Skin epidermis (tissue), 12 donors: ENCODE measurements at regions not wholly inside any gene's neighbourhood (a gene's known extent, or its start where the extent isn't known, plus 50 kb on each side); places are given as distances from the start of the nearest gene placed in this dataset.

Experiments used
- H3K27ac ChIP-seq, 21 experiments: fragments of 200-600 bp; sonication (generic) in 11 of 21; one replicate each; pipeline ENCODE4 v1.5.0; 2020; ENCODE audit warnings: mild to moderate bottlenecking in 3 of 21, inconsistent platforms in 2 of 21, moderate library complexity in 2 of 21
- H3K4me3 ChIP-seq, 7 experiments: fragments of 200-600 bp; sonication (generic) in 2 of 7; one replicate each; pipeline ENCODE4 v1.5.0; 2020; ENCODE audit warnings: inconsistent platforms in 2 of 7, mild to moderate bottlenecking in 2 of 7, moderate library complexity in 1 of 7

DNA sequence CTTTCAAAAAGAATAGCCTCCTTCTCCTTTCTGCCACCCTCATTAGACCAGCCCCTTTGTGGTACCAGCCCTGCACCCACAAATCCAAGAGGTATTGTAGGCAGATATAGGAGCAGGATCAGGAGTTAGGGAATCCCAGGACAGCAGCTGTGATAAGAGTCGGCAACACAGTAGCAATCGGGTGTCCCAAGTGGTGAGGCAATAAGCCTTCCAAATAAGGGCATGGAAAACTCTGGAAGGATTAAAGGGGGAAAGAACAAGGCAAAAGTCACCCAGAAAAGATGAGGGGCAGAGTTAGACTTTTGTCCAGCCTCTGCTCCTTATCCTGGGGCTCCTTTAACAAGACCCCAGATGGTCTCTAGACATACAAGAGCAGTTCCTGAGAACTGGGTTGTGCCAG is 204.2 kb downstream of the TBX5 start:
- Histone ChIP-seq H3K4me3 (no peak overlapping the region), H3K27ac (no peak overlapping the region)

DNA sequence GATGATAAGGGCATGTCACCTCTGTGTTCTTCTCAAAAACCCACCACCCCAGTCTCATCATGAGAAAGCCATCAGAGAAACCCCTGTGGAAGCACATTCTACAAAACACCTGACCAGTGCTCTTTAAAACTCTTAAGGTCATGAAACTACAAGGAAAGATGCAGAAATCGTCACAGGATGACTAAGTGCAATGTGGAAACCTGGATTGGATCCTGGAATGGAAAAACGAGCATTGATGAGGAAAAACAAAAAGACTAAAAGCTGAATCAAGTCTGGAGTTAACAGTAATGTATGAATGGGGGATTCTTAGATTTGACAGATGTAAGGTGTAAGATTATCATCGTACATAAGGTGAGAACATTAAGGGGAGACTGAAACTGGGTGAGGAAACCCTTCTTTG is 211.0 kb downstream of the TBX5 start:
- Histone ChIP-seq H3K4me3 (no peak overlapping the region), H3K27ac (no peak overlapping the region)

DNA sequence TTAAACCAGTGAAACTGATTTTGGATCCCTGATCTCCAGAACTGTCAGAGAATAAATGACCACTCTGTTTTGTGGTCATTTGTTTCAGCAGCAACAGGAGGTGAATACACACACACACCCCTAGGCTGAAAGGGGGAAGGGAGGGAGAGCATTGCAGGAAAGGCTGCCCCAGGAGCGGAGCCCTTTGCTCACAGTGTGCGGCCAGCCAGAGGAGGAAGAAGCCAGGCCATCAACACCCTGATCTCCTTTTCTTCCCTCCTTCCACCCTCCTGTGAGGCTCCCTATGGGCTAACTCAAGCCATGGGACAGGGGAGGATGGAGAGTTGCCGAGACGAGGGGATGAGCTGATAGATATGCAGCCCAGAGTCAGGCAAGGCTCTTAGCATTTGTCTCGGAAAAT is 211.9 kb downstream of the TBX5 start:
- H3K4me3 ChIP-seq = no peak overlapping the region
- H3K27ac ChIP-seq = no peak overlapping the region

DNA sequence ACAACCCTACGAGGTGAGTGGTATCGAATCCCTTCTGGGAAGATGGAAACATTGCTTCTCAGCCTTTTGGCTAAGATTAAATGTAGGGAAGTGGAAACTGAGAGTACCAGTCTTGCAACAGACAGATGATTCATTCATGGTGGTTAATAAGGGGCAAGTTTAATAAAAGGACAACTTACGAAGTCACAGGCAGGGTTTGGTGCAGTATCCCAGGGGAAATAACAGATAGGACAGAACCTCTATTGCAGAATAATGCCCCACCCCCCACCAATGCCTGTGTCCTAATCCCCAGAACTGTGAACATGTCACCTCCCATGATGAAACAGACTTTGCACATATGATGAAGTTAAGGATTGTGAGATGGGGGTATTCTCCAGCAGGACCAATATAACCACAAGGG is 212.5 kb downstream of the TBX5 start:
- no peak overlapping the region for H3K27ac ChIP-seq
- H3K4me3 ChIP-seq = no peak overlapping the region

DNA sequence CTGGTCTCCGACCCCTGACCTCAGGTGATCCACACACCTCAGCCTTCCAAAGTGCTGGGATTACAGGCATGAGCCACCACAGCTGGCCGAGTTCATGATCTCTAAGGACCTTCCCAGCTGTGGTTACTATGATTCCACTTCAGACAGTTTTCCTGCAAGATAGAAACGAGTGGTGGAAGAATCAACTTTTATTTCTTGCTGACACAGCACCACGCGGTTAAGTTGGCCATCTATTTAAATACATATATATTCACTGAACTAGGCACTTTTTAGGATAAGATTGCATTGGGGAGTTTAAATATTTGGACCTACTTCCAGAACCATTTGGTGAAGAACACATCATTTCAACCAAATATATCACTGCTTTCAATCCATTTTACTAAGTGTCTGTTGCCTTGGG is 213.4 kb downstream of the TBX5 start:
- no peak overlapping the region for H3K27ac ChIP-seq

DNA sequence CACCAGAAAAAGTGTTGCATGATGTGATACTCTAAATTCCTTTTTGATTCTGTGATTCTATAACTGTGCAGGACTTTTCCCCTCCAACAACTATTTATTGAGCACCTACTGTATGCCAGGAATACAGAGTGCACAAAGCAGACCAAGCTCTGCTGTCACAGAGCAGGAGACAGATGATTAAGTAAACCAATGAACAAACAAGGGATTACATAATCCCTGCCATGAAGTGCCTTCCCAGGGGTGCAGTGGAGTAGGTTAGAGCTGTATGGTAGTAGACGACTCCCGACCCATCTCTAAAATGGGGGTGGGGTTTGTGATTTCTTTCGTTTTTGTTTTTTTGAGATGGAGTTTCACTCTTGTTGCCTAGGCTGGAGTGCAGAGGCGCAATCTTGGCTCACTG is 213.9 kb downstream of the TBX5 start:
- Histone ChIP-seq H3K27ac (no peak overlapping the region), H3K4me3 (no peak overlapping the region)

More for the DNA sequence above, 213.4 kb downstream of the TBX5 start:
- H3K4me3 ChIP-seq = no peak overlapping the region

DNA sequence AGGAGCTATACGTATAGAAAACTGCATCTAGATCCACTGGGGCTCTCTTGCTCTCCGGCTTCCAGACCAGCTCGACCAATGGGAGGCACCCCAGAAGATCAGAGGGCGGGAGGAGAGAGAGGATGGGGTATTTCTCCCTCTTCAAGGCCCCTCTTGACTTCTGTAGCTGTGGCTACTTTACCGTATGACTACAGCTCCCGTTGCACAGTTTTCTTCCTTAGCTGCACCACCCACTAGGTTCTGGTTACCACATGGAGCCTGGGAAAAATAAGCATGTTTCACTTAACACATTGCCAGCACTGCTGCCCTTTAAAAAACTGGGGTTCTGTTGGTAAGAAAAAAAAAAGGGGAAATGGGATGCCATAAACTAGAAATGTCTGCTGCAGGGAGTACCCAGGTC is 214.4 kb downstream of the TBX5 start:
- Histone ChIP-seq H3K27ac (no peak overlapping the region), H3K4me3 (no peak overlapping the region)

DNA sequence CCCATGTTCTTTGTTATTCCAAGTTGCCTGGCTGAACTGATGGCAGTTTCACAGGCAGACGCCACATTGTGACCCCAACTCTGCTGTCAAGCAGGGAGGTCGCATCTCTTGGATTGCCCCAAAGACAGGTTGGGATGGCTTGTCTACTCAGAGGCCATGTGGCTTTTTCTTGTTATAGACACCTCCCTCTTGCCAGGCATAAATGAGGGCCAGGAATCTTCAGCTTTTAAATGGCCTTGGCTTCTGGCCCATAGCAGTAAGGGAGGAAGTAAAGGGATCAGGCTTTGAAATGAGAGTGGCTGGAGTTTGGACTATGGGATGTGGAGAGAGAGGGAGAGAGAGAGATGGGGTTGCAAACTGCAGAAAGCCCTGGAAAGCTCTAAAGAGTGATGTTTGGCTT is 215.0 kb downstream of the TBX5 start:
- Histone ChIP-seq H3K4me3 (no peak overlapping the region), H3K27ac (no peak overlapping the region)

DNA sequence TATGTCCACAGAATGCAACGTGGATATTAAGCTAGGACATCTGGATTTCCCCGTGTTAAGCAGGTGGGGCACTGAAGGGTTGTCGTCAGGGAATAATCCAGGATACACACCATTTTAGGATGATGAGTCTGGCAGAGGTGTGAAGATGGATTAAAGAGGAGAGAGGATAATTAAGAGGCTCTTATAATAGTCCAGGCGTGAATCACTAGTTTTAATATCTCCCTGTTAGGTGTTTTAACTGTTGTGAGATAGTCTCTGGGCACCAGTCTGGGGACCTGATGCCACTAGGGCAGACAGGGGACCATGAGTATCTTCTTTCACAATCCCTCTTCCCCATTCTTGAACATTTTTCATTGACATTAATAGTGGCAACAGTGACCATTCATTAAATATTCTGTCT is 216.7 kb downstream of the TBX5 start:
- H3K4me3 ChIP-seq = no peak overlapping the region
- H3K27ac ChIP-seq = no peak overlapping the region

DNA sequence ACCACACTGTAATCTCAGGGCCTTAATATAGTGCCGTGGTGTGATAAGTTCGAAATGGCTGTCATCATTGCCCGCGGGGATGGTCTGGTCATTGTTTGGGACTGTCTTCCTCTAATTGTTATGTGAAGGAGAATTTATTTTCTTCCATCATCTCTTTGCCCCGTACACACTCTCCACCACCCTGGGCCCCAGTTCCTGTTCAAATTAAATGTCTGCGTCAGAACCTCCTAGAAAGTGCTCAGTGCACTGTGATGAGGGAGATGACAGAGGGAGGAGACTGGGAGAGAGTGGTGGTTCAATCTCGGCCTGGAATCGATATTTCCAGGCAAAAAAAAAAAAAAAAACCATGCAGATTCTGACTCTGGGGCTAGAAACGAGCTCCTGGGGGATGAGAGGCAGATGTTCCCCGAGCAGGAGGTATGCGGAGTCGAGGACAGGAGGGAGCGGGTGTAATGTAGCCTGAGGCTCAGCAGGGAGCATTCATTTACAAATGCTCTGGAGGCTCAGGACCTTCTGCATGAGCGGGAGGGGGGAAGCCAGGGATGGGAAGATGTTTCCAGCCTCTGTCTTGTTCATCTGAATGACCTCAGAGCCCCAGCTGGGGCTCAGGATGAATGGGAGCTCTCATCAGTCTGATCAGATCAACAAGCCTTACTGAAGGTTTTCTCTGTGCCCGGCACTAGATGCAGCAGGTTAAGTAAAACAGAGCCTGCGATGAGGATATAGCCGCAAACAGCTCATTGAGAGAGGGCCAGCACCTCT is 219.5 kb downstream of the TBX5 start:
- Histone ChIP-seq H3K27ac (no peak overlapping the region), H3K4me3 (no peak overlapping the region)

DNA sequence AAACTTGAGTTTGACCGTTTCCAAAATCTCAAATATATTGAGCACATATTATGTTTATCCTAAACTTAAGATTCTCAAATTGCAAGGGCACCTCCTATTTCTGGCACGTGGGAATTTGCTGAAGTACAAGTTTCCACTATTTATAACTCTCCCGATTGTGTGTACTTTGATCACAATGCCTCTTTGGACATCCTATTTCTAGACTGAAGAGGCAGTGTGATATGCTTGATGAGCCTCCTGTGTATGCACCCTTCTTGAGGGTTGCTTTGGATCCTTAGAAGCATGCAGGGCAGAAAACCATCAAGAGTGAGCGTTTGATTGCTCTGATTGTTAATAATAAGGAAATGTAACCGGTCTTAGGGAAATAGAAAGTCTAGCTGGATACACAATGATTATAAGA is 218.9 kb upstream of the RBM19 start:
- H3K27ac ChIP-seq = no peak overlapping the region
- no peak overlapping the region for H3K4me3 ChIP-seq

DNA sequence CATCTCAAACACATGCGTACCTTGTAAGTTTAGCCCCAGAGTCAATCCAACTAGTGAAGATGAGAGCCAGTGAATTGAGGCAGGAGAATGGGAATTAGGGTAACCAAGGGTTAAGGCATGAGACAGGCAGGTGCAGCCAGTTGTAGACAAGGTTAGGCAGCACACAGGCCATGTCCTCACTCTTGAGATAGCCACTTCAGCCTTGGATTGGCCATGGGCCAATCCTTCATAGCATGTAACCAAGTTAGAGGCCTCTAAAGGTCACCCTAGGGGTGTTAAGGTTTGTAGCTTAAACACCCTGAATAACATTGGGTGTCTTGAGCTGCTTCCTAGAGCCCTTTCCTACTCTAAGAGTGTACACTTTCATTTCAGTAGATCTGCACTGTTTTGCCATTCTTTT is 208.2 kb upstream of the RBM19 start:
- no peak overlapping the region for H3K4me3 ChIP-seq
- no peak overlapping the region for H3K27ac ChIP-seq

DNA sequence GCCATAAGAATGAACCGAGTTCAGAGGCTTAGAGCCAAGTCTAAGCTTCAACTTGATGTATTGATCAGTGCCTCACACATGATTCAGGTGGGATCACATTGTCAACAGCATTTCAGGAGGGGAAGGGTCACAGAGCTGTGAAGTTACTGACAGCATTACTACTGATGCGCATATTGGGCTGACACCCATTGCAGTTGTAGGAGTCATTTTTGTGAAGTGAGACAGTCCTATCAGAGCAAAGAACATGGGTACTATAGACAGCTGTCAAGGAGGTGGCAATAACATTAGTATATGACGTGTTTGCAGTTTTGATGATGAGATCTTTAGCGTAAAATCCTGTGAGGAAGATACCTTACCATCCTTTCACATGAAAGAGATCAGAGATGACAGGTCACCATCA is 206.0 kb upstream of the RBM19 start:
- Histone ChIP-seq H3K4me3 (no peak overlapping the region), H3K27ac (no peak overlapping the region)

DNA sequence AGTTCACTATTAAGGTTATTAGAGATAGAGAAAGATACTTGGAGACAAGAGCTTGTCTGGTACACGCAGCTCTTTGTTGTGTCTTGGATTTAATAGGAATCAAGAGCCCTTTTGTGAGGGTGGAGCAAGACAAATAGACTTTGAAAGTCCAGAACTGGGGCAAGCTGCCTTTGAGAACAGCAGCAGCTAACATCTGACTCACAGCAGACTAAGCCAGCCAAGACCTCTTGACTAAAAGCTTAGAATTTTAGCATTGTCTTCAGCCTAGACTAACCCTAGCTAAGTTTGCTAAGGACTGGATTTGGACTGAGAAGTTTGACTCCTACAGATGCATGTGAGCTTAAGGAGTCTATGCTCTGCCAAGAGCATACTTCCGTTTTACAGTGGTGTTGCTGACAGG is 201.9 kb upstream of the RBM19 start:
- no peak overlapping the region for H3K27ac ChIP-seq
- H3K4me3 ChIP-seq = no peak overlapping the region

DNA sequence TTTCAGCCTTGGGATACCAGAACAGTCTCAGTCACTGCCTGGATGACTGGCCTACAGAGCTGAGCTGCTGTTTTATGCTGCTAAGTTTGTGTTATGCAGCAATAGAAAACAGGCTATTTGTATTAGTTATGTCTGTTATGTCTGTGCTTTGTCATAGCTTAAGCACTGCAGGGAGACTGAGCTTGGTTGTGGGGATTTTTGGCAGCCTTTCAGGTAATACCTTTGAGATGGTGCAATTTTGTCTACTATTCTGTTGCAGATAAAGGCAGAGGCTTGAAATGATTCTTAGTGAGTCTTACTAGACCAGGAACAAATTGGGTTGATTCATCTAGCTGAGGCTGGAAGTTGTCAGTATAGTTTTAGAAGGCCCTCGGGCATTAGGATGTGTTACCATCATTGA is 201.3 kb upstream of the RBM19 start:
- H3K4me3 ChIP-seq = no peak overlapping the region
- no peak overlapping the region for H3K27ac ChIP-seq

DNA sequence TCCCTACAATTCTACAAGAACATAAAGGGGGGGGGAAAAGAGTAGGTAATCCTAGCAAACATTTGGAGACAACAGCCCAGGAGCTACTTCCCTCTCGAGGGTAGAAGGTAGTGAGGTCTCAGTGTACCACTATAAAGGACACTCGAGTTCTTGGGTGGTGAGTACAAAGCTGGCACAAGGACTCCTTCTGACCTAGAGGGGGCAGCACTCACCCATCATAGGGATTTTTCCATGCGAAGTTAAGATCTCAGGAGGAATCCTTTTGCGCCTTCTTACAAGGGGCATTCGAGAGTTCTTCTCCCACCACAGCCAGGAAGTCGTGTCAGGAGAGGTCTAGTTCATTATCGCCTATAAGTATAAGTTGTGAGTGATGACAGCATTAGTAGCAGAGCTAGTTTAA is 200.2 kb upstream of the RBM19 start:
- no peak overlapping the region for H3K27ac ChIP-seq
- no peak overlapping the region for H3K4me3 ChIP-seq

DNA sequence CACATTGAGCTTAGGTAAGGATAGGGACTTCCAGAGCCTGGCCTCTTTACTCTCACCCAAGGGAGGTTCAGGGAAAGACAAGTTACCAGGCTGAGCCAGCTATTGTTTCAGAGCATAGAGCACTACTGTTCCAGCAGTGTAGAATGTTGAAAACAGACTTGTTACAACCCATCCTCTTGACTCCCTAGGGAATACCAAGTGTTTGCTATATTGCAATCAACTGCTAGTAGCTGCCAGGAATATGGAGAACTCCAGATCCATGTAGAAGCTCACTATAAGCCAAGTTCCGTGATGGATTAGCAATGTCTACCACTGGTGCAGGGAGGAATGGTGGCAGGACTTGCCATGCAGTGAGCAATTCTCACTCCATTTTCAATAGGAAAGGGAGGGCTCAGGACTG is 199.8 kb upstream of the RBM19 start:
- Histone ChIP-seq H3K4me3 (no peak overlapping the region), H3K27ac (no peak overlapping the region)

DNA sequence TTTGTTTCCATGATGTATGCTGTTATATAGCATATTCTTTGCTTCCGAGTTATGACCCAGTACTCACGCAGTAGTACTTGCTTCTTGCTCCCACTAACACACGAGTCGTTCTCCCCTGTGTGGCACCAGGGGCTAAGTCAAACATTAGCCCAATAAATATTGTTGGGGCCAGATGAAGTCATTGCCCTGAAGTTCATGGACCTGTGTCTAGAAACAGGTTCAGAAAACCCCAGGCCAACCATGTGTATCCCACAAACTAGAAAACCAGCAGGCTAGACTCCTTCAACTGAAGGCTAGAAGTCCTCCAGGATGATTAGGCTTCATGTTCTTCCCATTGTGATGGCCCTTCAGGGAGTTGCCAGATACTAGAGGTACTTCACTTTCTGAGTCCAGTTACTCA is 198.2 kb upstream of the RBM19 start:
- no peak overlapping the region for H3K27ac ChIP-seq
- no peak overlapping the region for H3K4me3 ChIP-seq

DNA sequence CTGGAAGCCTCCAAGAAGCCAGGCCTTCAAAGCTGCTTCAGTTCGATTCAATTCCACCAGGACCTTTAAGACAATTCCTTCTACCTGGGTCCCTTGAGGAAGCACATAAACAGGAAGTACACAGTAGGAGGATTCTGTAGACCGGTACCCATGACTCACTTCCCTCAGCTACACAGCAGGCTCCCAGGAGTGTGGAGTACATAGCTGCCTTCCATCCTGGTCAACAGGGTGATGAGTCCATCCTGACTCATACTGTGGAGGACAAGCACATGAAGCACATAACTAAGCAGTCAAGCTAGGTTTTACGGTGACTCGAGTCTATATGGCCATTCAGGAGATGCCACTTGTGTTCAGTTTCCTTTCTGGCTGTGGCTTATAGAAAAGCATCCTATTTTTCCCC is 197.6 kb upstream of the RBM19 start:
- H3K4me3 ChIP-seq = no peak overlapping the region
- H3K27ac ChIP-seq = no peak overlapping the region

DNA sequence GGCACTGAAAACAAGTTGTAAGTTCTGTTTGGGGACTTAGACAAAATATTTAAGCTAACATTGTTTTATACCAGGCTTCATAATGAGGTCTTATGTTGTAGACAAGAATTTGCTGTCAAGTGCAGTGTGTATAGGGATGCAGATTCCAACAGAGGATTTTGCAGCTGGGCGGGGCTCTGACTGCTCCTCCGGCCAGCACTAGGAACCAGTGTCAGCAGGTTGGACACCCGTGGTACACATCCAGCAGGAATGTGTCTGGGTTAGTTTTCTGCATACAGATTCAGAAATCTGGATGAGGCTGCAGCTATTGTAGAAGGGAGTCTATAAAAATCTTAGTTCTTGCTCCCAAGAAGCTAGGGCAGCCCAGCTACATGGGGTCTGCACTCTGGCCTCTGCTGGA is 194.3 kb upstream of the RBM19 start:
- H3K27ac ChIP-seq = no peak overlapping the region
- no peak overlapping the region for H3K4me3 ChIP-seq

DNA sequence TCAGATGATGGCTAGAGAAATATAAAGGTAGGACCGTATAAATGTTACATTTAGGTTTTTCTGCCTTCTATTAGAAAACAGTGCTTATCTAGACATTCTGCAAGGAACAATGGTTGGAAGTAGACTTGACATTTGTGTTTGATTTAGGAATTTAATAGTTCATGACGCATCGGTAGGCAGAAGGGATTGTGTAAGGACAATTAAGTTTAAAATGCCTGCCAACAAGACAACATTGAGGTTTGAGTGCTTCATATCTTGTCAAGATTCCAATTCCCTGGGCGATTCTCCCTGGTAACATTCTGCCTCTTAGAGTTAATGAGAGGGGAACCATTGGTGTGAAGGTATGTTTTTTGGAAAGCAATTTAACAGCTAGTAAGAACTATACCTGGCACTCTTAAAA is 186.8 kb upstream of the RBM19 start:
- H3K27ac ChIP-seq = no peak overlapping the region
- H3K4me3 ChIP-seq = no peak overlapping the region

DNA sequence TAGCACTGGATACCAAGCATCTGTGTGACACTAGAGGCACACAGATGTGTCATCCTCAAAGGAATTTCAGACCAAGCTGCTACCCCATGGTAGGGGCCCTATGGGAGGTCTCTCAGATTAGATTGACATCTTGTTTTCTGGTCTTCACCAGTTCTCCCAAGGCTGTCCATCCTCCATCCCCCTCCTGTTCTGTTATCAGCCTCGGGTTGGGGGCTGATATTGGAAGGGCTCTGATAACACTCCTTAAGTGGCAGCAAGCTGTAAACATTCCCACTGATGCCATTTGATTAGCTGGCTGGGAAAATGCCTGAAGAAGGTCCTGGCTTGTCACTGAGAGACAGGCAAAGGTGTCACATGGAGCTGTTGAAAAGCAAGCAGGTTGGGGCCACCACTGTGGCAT is 185.9 kb upstream of the RBM19 start:
- Histone ChIP-seq H3K4me3 (no peak overlapping the region), H3K27ac (no peak overlapping the region)
